ENCODE measurements at regions not wholly inside any gene's neighbourhood (a gene's known extent, or its start where the extent isn't known, plus 50 kb on each side); places are given as distances from the start of the nearest gene placed in this dataset.

DNA sequence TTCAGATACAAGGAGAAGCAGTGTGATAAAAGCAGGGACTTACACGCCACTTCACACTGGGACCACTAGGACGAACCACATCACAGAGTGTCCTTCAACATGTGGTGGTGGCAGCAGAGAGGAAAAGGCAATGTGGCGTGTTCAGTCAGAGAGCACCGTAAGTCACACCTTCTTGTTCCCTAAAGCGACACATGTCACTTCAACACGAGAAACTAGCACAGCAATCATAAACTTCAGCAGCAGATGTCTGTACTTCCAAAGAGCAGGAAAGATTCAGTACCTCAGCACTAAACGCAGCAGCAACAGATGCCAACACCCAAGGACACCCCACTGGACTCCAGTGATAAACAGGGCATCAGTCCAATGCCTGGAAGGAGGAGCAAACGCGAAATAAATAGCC lies 96.7 kb downstream of the AREG start:
- TF ChIP-seq, protein P1, sequence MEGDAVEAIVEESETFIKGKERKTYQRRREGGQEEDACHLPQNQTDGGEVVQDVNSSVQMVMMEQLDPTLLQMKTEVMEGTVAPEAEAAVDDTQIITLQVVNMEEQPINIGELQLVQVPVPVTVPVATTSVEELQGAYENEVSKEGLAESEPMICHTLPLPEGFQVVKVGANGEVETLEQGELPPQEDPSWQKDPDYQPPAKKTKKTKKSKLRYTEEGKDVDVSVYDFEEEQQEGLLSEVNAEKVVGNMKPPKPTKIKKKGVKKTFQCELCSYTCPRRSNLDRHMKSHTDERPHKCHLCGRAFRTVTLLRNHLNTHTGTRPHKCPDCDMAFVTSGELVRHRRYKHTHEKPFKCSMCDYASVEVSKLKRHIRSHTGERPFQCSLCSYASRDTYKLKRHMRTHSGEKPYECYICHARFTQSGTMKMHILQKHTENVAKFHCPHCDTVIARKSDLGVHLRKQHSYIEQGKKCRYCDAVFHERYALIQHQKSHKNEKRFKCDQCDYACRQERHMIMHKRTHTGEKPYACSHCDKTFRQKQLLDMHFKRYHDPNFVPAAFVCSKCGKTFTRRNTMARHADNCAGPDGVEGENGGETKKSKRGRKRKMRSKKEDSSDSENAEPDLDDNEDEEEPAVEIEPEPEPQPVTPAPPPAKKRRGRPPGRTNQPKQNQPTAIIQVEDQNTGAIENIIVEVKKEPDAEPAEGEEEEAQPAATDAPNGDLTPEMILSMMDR (conservative IDR thresholded peaks at IDR 0.05; ENCODE audit: low read length) = no peak
- TF ChIP-seq EZH2phosphoT487 (IDR thresholded peaks at IDR 0.05; ENCODE audit: borderline replicate concordance) = no peak

All from Loucy (cell line).